M059J (cell line): ENCODE measurements at regions not wholly inside any gene's neighbourhood (a gene's known extent, or its start where the extent isn't known, plus 50 kb on each side); places are given as distances from the start of the nearest gene placed in this dataset.
"Not testable (repeated sequence)": the region's sequence is repeated elsewhere in the genome, so short reads cannot be mapped to it uniquely, and the experiment has no call there.

Source experiments
- DNase-seq: peaks from one replicate; pipeline ENCODE4 v3.0.0-alpha.2; 2012; ENCODE audit warnings: low read depth

DNA sequence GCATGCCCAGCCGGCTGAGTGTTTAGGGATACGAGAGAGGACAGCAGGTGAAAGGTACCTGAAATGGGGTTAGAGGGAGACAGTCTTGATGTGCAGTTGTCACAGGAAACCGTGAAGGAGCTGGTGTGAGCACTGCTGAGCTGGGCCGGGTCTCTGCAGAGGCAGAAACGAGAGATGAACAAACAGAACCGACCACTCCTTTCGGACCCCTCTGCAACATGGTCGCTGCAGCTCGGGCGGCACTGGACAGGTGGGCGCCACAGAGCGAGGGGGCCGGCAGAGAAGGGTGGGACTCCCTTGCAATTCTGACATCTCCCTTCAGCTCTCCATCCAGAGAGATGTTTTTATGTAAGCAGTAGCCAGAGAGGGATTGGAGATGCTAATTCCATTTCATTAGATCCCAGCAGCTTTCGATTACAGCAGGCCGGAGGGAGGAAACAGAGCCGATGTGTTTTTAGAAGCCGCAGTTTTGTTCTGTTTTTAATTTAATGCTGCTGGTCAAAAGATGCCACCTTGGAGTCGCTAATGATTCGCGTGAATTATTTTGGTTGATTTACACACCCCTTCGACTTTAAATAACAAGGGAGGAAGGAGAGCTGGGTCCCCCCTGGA lies 86.3 kb upstream of the RPL38 start:
- no peak for DNase-seq

- no peak for DNase-seq
Observed at GRCh38 chr17:74117999-74118421, 85.5 kb upstream of the RPL38 start.

DNA sequence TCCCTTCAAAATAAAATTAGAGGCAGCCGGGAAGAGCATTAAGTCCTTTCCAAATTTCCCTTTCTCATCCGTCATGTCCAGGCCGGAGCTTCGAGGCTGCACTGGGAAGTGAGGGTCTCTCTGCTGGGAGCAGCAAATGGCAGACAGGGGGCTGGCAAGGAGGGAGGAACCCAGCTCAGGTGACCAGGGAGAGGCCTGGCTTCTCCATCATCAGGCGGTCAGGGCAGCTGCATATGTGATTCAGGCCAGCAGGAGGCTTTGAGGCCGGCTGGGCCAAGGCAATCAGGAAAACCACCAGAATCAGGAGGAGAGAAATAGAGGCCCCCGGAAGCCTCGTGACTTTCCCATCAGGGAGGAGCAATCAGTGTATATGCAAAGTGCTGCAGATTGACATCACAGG lies 85.0 kb upstream of the RPL38 start:
- DNase-seq: peak; percentile 1

DNA sequence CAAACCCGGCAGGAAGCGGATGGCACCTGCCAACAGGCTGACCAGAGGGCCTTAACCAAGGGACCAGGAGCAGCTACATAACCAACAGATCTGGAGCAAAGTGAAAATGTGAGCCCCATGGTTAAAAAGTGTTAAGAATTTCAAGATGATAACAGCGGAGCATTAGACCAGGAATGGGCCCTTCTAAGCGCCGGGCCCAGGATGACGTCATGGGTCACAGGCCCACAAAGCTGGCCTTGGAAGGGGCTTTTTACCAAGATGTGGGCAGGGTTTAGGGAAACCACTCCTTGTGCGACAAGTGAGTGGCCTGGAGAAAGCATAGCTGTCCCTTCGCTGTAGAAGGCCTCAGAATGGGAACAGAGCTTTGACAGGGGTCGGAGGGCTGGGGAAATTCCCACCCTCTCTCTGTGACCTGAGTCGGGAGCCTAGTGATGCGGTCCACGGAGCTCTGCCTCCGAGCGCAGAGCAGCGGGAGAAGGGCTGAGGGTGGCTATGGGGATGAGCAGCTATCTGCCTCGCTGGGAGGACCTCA lies 84.4 kb upstream of the RPL38 start:
- DNase-seq: no peak

DNA sequence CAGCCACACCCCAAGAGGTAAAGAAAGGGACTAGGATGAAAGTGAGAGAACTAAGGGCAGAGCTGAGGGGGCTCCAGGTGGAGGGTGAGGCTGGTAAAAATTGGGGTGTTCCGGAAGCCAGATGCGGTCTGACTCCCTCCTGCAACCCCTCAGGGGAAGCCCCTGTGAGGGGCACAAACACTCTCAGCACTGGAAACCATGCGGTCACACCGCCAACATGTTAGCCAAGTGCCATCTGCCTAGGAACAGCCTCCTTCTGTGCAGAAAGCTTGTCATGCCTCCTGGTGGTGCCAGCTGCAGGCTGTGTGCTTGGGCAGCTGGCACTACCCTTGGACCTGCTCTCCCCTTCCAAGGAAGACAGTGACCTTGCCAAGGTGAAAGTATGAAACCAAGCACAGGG lies 83.5 kb upstream of the RPL38 start:
- DNase-seq: no peak

GRCh38 chr17:74123350-74123749 lies 80.1 kb upstream of the RPL38 start:
- DNase-seq: peak; percentile 7

GRCh38 chr17:74123866-74124444 lies 79.5 kb upstream of the RPL38 start:
- no peak for DNase-seq

DNA sequence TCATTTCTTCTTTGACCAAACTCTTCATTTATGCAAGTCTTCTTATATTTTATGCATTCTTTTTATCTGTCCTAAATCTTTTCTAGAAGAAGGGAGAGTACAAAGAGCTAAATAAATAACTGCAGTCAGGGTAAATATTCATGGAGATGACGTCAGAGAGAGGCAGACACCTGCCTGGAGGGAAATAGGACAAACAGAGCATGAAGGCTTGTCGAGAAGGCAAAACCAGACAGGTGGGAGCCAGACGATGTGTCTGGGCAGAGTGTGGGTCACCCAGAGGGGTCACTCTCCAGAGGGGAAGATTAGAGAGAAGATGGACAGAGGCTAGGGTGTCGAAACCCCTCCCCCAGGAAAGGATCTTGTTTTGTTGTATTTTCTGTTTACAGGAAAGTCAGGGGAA lies 78.3 kb upstream of the RPL38 start:
- no peak for DNase-seq

GRCh38 chr17:74126179-74126900 lies 77.1 kb upstream of the RPL38 start:
- DNase-seq: no peak

DNA sequence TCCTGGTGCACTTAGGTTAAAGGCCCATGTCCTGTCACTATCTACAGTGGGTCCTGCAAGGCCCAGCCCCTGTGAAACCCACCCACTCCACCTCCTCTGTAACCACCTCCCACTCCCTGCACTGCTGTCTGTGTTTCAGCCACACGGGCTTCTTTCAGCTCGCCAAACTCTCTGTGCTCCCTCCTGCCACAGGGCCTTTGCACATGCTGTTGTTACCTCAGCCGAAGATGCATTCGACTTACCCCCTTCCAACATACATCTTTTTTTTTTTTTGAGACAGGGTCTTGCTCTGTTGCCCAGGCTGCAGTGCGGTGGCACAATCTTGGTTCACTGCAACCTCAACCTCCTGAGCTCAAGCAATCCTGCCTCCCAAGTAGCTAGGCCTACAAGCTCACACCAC lies 76.5 kb upstream of the RPL38 start:
- no peak for DNase-seq

DNA sequence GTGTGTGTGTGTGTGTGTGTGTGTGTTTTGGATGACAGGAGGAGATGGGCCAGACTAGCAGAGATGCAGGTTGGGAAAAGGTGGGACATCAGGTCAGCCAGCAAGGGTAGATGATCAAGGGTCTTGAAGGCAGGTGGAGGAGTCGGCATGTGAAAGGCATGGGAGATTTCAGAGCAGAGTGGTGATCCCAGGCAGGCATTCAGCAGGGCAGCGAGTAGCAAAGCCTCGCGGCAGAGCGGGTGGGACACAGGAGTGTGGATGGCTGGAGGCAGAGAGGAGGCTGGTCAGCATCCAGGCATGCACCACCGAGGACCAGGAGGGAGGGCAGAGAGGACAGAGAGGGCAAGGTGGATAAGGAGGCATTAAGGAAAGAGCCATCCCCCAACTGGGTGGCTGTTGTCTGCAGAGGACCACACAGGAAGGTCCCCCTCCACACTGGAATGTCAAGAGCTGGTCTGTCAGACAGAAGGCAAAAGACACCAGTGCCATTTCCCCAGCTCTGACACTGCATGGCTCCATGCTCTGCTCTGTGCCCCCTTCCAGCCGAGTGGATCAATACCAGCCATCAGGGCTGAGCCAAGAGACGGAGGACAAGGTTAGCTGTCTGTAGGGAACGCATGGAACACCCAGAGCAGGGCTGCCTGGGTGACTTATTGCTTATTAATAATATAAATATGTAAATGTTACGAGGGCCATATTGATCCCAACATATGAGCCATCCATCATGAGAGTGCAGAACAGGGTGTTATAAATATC lies 74.8 kb upstream of the RPL38 start:
- no peak for DNase-seq

DNA sequence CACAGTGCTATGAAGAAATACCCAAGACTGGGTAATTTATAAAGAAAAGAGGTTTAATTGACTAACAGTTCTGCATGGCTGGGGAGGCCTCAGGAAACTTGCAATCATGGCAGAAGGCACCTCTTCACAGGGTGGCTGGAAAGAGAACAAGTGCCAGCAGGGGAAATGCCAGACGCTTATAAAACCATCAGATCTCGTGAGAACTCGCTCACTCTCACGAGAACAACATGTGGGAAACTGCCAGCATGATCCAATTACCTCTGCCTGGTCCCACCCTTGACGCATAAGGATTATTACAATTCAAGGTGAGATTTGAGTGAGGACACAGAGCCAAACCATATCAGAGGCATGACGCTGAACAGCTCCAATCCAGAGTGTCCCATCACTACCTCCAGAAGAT lies 73.7 kb upstream of the RPL38 start:
- not testable (repeated sequence) for DNase-seq

- no peak for DNase-seq
Observed at GRCh38 chr17:74130276-74130675, 73.2 kb upstream of the RPL38 start.

DNA sequence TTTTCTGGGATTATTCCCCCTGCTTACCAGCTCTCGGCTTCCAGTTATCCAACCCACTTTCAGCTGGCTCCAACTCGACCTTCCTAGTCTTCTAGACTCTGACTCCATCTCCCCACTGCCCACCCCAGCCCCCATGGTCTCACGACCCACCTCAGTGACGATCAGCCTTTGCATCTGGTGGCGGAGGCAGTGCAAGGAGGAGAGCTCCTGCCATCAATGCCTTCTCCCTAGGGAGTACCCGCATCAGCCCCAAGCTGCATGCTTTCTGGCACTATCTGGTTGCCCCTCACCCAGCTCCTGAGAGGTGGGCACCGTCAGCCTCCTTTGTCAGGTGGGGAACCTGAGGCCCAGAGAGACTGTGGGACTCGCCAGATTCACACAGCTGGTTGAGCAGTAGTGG lies 72.6 kb upstream of the RPL38 start:
- no peak for DNase-seq

- DNase-seq: no peak
Observed at GRCh38 chr17:74132354-74132753, 71.1 kb upstream of the RPL38 start.

- DNase-seq: no peak
Observed at GRCh38 chr17:74133740-74134139, 69.7 kb upstream of the RPL38 start.

DNA sequence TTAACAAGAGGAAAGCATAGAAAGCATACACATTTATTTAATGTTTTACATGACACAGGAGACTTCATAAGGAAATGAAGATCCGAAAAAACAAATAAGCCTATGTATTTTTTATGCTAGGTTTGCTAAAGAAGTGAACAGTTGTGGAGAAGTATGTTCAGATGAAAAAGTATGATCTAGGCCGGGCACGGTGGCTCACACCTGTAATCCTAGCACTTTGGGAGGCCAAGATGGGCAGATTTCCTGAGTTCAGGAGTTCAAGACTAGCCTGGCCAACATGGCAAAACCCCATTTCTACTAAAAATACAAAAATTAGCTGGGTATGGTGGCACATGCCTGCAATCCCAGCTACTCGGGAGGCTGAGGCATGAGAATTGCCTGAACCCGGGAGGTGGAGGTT lies 69.2 kb upstream of the RPL38 start:
- DNase-seq: not testable (repeated sequence)

DNA sequence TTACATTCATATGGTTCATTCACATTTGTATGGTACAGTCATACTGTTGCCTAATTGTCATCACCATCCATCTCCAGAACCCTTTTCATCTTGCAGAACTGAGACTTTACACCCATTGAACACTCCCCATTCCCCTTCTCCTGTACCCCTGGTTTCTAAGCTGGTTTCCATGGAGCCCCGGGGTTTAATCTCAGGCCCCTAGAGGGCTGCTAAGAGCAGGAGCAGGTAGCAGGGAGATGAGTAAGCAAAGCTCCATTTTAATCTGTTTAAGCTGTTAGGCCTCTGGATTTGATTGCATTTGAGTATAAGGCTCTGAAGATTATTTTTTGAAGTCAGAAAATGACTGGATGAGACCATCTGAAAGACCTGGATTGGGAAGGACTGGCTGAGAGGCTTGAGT lies 68.5 kb upstream of the RPL38 start:
- DNase-seq: no peak

- no peak for DNase-seq
Observed at GRCh38 chr17:74135391-74136167, 67.9 kb upstream of the RPL38 start.

DNA sequence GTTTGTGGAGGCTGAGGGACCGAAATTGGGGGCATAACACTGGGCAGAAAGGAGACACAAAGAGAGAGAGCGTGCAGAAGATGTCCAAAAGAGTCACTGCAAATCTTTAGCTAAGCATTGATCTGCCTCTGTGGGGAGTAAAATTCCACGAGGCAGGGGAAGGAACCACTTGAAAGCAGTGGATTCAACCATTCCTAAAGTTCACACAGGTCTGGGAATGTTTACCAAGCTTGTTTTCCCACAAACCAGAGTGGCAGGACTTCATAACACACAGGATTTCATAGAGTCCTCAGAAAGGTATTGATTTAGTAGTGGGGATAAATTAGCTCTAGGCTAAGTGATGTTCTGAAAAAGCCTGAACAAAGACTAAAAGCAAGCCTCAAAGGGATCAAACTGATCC lies 66.1 kb upstream of the RPL38 start:
- no peak for DNase-seq

DNA sequence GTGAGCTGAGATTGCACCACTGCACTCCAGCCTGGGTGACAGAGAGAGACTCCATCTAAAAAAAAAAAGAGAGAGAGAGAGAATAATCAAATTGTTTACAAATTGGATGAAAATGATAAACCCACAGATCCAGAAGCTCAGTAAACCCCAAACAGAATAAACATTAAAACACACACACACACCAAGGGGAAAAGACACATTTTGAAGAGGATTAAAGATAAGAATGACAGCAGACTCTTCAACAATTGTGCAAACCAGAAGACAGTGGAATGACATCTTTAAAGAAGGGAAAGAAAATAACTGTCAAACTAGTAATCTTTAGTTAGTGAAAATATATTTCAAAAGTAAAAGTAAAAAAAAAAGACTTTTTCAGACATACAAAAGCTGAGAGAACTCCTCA lies 64.4 kb upstream of the RPL38 start:
- no peak for DNase-seq

GRCh38 chr17:74140282-74140681 lies 63.2 kb upstream of the RPL38 start:
- DNase-seq: no peak
